ENCODE measurements at regions not wholly inside any gene's neighbourhood (a gene's known extent, or its start where the extent isn't known, plus 50 kb on each side); places are given as distances from the start of the nearest gene placed in this dataset.

GRCh38 chr2:128773641-128774319 lies 455.1 kb upstream of the HS6ST1 start:
- peak; percentile 64 for DNase-seq (ENCODE audit: low spot score)
- TF ChIP-seq CTCF (IDR thresholded peaks at IDR 0.05) = no peak
- no peak overlapping the region for H3K4me3 ChIP-seq
- no peak overlapping the region for H3K27ac ChIP-seq

- no peak overlapping the region for H3K4me3 ChIP-seq
- no peak overlapping the region for H3K27ac ChIP-seq
- no peak for TF ChIP-seq CTCF (IDR thresholded peaks at IDR 0.05)
- peak; percentile 28 for DNase-seq (ENCODE audit: low spot score)
These were observed 455.9 kb upstream of the HS6ST1 start for GRCh38 chr2:128774320-128775216.

- no peak overlapping the region for H3K27ac ChIP-seq
- H3K4me3 ChIP-seq = no peak overlapping the region
- peak; percentile 33 for DNase-seq (ENCODE audit: low spot score)
- TF ChIP-seq CTCF (IDR thresholded peaks at IDR 0.05) = no peak
These were observed 456.7 kb upstream of the HS6ST1 start for GRCh38 chr2:128775217-128775913.

- peak; percentile 59 for DNase-seq (ENCODE audit: low spot score)
These were observed 457.2 kb upstream of the HS6ST1 start for GRCh38 chr2:128775914-128776285.

GRCh38 chr2:128776461-128777195 lies 458.0 kb upstream of the HS6ST1 start:
- peak; percentile 28 for DNase-seq (ENCODE audit: low spot score)

More at GRCh38 chr2:128775914-128776285, 457.2 kb upstream of the HS6ST1 start:
- H3K27ac ChIP-seq = no peak overlapping the region
- no peak for TF ChIP-seq CTCF (IDR thresholded peaks at IDR 0.05)
- H3K4me3 ChIP-seq = no peak overlapping the region

More at GRCh38 chr2:128776461-128777195, 458.0 kb upstream of the HS6ST1 start:
- no peak overlapping the region for H3K27ac ChIP-seq
- no peak overlapping the region for H3K4me3 ChIP-seq
- no peak for TF ChIP-seq CTCF (IDR thresholded peaks at IDR 0.05)

Measured in coronary artery (tissue), 2 donors.